WERI-Rb-1 (cell line): ENCODE measurements at regions not wholly inside any gene's neighbourhood (a gene's known extent, or its start where the extent isn't known, plus 50 kb on each side); places are given as distances from the start of the nearest gene placed in this dataset.
A peak's percentile ranks its signal among the peaks of the same experiment; 100 is the strongest.

Experiments
- DNase-seq: peaks from one replicate; pipeline ENCODE4 v3.0.0-alpha.2; 2020
- H3K27ac ChIP-seq: fragments of 250-450 bp; sonication (Bioruptor Pico); 2 replicates; pipeline ENCODE4 v1.5.1; 2020; ENCODE audit warnings: mild to moderate bottlenecking, moderate library complexity
- H3K27me3 ChIP-seq: fragments of 250-450 bp; sonication (Bioruptor Pico); 2 replicates; pipeline ENCODE4 v1.5.1; 2021; ENCODE audit warnings: mild to moderate bottlenecking, low read depth, moderate library complexity; ENCODE audit not compliant: insufficient read depth, severe bottlenecking
- H3K36me3 ChIP-seq: fragments of 250-450 bp; sonication (Bioruptor Pico); 2 replicates; pipeline ENCODE4 v1.5.1; 2020; ENCODE audit warnings: mild to moderate bottlenecking, moderate library complexity
- H3K4me3 ChIP-seq: 2 replicates; pipeline ENCODE4 v1.5.1; 2011; ENCODE audit warnings: low read depth, mild to moderate bottlenecking, control low read depth, low read length
- H3K9me3 ChIP-seq: fragments of 250-450 bp; sonication (Bioruptor Pico); 2 replicates; pipeline ENCODE4 v1.5.1; 2021; ENCODE audit warnings: mild to moderate bottlenecking, moderate library complexity; ENCODE audit not compliant: severe bottlenecking
- TF ChIP-seq, protein P1 (sequence below): IDR thresholded peaks from 2 replicates; pipeline ENCODE4 v1.5.1; 2011; ENCODE audit warnings: low read depth, mild to moderate bottlenecking, control low read depth, inconsistent platforms, low read length

DNA sequence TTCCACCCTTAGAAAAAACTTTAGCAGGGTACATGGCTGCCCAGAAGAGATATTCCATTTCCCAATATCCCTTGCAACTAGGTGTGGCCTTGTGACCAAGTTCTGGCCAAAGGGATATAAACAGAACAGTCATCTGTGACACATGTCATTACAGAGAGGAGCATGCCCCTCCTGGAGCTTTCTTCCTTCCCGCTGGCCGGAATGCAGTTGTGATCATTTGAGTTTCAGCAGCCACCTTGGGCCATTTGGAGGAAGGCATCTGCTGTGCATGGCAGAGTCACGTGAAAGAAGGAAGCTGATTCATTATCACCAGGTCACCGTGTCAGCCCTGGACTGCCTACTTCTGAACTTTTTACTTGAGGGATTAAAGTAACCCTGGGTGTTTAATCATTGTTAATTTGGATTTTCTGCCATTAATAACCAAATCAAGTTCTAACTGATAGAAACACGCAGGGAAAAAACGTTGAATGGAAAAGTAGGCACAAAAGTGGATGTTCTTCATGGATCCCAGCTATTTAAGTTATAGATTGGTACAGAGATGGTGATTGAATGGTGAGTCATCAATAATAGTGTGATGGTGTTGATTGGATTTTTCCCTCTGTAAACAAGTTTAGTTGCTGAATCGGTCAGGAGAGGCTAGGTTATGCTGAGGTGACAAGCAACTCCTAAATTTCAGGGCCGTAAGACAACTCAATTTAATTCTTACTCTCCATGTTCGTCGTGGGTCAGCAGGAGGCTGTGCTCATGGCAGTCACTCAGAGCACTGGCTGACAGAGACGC lies 80.7 kb upstream of the CCDC167 start:
- no peak for DNase-seq
- TF ChIP-seq, protein P1, sequence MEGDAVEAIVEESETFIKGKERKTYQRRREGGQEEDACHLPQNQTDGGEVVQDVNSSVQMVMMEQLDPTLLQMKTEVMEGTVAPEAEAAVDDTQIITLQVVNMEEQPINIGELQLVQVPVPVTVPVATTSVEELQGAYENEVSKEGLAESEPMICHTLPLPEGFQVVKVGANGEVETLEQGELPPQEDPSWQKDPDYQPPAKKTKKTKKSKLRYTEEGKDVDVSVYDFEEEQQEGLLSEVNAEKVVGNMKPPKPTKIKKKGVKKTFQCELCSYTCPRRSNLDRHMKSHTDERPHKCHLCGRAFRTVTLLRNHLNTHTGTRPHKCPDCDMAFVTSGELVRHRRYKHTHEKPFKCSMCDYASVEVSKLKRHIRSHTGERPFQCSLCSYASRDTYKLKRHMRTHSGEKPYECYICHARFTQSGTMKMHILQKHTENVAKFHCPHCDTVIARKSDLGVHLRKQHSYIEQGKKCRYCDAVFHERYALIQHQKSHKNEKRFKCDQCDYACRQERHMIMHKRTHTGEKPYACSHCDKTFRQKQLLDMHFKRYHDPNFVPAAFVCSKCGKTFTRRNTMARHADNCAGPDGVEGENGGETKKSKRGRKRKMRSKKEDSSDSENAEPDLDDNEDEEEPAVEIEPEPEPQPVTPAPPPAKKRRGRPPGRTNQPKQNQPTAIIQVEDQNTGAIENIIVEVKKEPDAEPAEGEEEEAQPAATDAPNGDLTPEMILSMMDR, result no peak
- no peak overlapping the region for H3K27ac ChIP-seq

DNA sequence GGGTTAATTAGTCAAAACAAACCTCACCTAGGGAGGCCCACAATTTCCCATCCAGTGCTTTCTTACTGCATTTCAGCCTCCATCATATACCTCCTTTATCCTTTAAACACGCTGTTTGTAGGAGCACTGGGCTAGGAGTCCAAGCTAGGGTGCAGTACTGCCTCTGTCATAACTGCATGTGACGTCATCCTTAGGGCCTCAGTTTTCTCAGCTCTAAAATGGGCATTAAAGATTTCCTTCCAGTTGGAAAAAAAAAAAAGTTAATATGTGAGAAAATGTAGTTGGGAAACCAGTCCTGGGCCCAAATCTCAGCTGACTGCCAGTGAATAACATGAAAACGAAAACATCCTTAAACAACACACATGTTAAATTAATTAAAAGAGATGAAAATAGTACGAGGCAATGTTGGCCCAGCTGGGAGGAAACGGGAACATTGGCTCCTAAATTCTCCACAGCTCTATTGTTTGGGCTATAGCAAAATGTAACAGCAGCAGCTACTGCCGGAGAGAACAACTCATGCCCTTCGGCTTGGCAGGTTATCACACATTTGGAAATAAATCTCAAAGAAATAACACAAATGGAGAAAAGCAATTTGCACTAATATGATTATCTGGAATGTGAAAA lies 79.9 kb upstream of the CCDC167 start:
- Histone ChIP-seq H3K27ac (peak overlapping the region; percentile 92; the same call in 1 of the 2 replicates), H3K27me3 (no peaks in the 10 kb centered on the region), H3K4me3 (no peak overlapping the region), H3K9me3 (peaks cover 1% of the 10 kb centered on the region), H3K36me3 (no peaks in the 10 kb centered on the region)
- TF ChIP-seq, protein P1, result no peak
- no peak for DNase-seq

More for the DNA sequence above, 80.7 kb upstream of the CCDC167 start:
- Histone ChIP-seq H3K36me3 (no peaks in the 10 kb centered on the region), H3K9me3 (no peaks in the 10 kb centered on the region), H3K4me3 (no peak overlapping the region), H3K27me3 (no peaks in the 10 kb centered on the region)

DNA sequence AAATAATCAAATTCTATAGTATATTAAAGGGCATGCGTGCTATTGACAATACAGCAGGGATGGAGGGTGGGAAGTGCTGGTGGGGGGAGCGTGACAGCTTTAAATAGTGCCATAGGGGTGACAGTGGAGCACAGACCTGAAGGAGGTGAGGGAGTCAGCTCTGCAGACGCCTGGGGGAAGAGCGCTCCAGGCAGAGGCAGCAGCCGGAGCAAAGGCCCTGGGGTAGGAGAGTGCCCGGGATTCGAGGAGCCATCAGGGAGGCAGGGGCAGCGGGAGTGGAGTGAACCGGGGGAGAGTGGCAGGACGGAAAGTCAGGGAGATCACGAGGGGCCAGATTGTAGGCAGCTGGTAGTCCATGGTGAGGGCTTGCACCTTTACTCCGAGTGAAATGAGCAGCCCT lies 78.4 kb upstream of the CCDC167 start:
- TF ChIP-seq, protein P1, result no peak
- Histone ChIP-seq H3K27ac (peak overlapping the region; percentile 92), H3K27me3 (no peaks in the 10 kb centered on the region), H3K36me3 (no peaks in the 10 kb centered on the region), H3K4me3 (peak overlapping the region; percentile 10), H3K9me3 (peaks cover 2% of the 10 kb centered on the region)
- DNase-seq, result no peak

DNA sequence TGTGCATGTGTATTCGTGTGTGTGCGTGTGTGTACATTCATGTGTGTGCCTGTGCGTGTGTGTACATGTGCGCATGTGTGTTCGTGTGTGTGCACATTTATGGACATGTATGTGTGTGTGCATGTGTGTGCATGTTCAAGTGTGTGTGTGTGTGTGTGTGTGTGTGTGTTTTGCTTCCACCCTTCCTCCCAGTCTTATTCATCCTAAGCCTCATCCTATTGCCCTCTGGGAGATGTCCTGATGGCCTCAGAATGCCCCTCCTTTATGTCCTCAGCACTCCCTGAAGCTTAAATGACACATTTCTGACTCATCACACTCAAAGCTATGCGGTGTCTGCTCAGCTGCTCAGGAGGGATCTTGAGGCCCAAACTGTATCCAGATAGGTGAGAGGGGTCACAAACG lies 76.6 kb upstream of the CCDC167 start:
- H3K4me3 ChIP-seq, result no peak overlapping the region
- peaks cover 4% of the 10 kb centered on the region for H3K9me3 ChIP-seq
- no peaks in the 10 kb centered on the region for H3K36me3 ChIP-seq
- peak overlapping the region; percentile 92 for H3K27ac ChIP-seq
- no peaks in the 10 kb centered on the region for H3K27me3 ChIP-seq
- peak; percentile 80 for DNase-seq
- TF ChIP-seq, protein P1, result no peak

GRCh38 chr6:37575221-37575620 lies 75.5 kb upstream of the CCDC167 start:
- no peak for DNase-seq
- H3K27me3 ChIP-seq, result no peaks in the 10 kb centered on the region
- peaks cover 4% of the 10 kb centered on the region for H3K9me3 ChIP-seq
- TF ChIP-seq, protein P1, result no peak
- H3K4me3 ChIP-seq, result no peak overlapping the region
- peak overlapping the region; percentile 92 for H3K27ac ChIP-seq
- H3K36me3 ChIP-seq, result no peaks in the 10 kb centered on the region
